SKM-1 (cell line): ENCODE measurements at regions not wholly inside any gene's neighbourhood (a gene's known extent, or its start where the extent isn't known, plus 50 kb on each side); places are given as distances from the start of the nearest gene placed in this dataset.
"Not testable (repeated sequence)": the region's sequence is repeated elsewhere in the genome, so short reads cannot be mapped to it uniquely, and the experiment has no call there.

Experiments used
- DNase-seq: peaks from one replicate; lab custom pipeline; 2025; ENCODE audit not compliant: unreplicated experiment; lab: John Stamatoyannopoulos, UW

GRCh38 chr2:106261871-106262321, 67.8 kb upstream of the UXS1 start:
- no peak for DNase-seq

DNA sequence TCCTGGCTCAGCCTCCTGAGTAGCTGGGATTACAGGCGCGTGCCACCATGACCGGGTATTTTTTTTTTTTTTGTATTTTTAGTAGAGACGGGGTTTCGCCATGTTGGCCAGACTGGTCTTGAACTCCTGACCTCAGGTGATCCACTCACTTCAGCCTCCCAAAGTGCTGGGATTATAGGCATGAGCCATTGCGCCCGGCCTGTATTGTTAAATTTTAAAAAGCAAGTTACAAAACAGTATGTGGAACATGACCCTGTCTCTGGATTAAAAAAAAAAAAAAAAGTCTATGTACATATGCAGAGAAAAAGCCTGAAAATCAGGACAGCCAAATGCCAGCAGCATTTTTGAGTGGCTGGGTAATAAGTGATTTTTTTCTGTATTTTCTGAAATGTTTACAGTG, 64.8 kb upstream of the UXS1 start:
- not testable (repeated sequence) for DNase-seq

GRCh38 chr2:106257830-106258229, 63.7 kb upstream of the UXS1 start:
- DNase-seq: no peak

GRCh38 chr2:106257135-106257534, 63.0 kb upstream of the UXS1 start:
- DNase-seq: no peak

- not testable (repeated sequence) for DNase-seq
These were observed 55.2 kb upstream of the UXS1 start for GRCh38 chr2:106249157-106249828.

GRCh38 chr2:106248548-106249151, 54.5 kb upstream of the UXS1 start:
- DNase-seq: not testable (repeated sequence)
